Ishikawa (cell line): ENCODE measurements at regions not wholly inside any gene's neighbourhood (a gene's known extent, or its start where the extent isn't known, plus 50 kb on each side); places are given as distances from the start of the nearest gene placed in this dataset.

Experiments
- CEBPB ChIP-seq: IDR thresholded peaks from 2 replicates; pipeline ENCODE4 v1.6.1; 2012
- MAX ChIP-seq: IDR thresholded peaks from 2 replicates; pipeline ENCODE4 v1.6.1; 2012
- NFIC ChIP-seq: IDR thresholded peaks from 2 replicates; pipeline ENCODE4 v1.6.1; 2012
- RAD21 ChIP-seq: IDR thresholded peaks from 2 replicates; pipeline ENCODE4 v1.6.1; 2012; ENCODE audit warnings: low read depth
- TEAD4 ChIP-seq: IDR thresholded peaks from 2 replicates; pipeline ENCODE4 v1.6.1; 2012
- YY1 ChIP-seq: IDR thresholded peaks from 2 replicates; pipeline ENCODE4 v1.6.1; 2012; ENCODE audit warnings: low read depth
- TF ChIP-seq, protein P1 (sequence below): IDR thresholded peaks from 2 replicates; pipeline ENCODE4 v1.6.1; 2012; ENCODE audit warnings: low read depth, mild to moderate bottlenecking

DNA sequence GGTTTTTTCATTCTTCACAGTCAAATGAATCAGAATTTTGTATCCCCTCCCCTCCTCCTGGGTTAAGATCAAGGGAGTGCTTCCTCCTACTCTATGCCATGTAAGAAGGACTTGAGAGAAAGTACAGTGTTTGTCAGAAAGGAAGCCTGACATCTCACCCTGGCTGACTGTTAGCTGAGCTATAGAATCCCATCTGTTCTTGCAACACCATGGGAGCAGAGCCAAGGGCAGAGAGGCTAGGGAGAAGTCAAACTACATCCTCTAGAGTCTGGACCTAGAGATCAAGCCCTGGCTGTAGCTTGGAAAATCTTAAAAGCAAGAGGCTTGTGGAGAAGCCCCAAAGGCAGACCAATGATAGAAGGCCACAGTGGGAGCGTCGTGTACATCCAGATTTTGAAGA lies 145.9 kb downstream of the OLFM4 start:
- TF ChIP-seq MAX, result no peak
- no peak for TF ChIP-seq TEAD4
- no peak for TF ChIP-seq CEBPB
- TF ChIP-seq NFIC, result no peak
- no peak for TF ChIP-seq YY1
- TF ChIP-seq, protein P1, sequence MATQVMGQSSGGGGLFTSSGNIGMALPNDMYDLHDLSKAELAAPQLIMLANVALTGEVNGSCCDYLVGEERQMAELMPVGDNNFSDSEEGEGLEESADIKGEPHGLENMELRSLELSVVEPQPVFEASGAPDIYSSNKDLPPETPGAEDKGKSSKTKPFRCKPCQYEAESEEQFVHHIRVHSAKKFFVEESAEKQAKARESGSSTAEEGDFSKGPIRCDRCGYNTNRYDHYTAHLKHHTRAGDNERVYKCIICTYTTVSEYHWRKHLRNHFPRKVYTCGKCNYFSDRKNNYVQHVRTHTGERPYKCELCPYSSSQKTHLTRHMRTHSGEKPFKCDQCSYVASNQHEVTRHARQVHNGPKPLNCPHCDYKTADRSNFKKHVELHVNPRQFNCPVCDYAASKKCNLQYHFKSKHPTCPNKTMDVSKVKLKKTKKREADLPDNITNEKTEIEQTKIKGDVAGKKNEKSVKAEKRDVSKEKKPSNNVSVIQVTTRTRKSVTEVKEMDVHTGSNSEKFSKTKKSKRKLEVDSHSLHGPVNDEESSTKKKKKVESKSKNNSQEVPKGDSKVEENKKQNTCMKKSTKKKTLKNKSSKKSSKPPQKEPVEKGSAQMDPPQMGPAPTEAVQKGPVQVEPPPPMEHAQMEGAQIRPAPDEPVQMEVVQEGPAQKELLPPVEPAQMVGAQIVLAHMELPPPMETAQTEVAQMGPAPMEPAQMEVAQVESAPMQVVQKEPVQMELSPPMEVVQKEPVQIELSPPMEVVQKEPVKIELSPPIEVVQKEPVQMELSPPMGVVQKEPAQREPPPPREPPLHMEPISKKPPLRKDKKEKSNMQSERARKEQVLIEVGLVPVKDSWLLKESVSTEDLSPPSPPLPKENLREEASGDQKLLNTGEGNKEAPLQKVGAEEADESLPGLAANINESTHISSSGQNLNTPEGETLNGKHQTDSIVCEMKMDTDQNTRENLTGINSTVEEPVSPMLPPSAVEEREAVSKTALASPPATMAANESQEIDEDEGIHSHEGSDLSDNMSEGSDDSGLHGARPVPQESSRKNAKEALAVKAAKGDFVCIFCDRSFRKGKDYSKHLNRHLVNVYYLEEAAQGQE, result no peak
- no peak for TF ChIP-seq RAD21
